Embryonic facial prominence (tissue), 1 donor: ENCODE measurements at regions not wholly inside any gene's neighbourhood (a gene's known extent, or its start where the extent isn't known, plus 50 kb on each side); places are given as distances from the start of the nearest gene placed in this dataset.
"Not testable (repeated sequence)": the region's sequence is repeated elsewhere in the genome, so short reads cannot be mapped to it uniquely, and the experiment has no call there.

ENCODE experiments used
- DNase-seq: peaks from one replicate; pipeline ENCODE4 v3.0.0-alpha.2; 2016; ENCODE audit errors: extremely low spot score

GRCh38 chr1:90296327-90296726 lies 301.4 kb downstream of the ZNF326 start:
- no peak for DNase-seq

GRCh38 chr1:90295534-90295933 lies 300.6 kb downstream of the ZNF326 start:
- no peak for DNase-seq

GRCh38 chr1:90291431-90292216 lies 296.7 kb downstream of the ZNF326 start:
- DNase-seq, result no peak

DNA sequence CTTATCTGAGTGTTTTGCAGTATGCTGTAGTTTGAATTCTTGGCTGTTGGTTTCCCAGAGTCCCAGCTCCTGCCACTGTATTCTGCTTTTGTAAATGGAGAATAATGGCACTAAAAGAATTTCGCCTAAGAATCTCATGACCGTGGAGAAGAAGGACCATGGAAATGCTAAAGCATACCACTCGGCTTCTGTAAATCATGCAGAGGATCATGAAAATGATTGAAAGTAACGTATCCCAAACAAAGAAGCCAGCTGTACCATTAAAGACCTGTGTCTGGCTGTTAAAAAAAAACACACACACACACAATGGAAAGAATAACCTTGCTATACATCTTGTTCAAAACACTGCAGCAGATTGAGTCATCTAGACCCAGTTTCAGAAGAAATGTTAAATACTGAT lies 287.9 kb downstream of the ZNF326 start:
- no peak for DNase-seq

DNA sequence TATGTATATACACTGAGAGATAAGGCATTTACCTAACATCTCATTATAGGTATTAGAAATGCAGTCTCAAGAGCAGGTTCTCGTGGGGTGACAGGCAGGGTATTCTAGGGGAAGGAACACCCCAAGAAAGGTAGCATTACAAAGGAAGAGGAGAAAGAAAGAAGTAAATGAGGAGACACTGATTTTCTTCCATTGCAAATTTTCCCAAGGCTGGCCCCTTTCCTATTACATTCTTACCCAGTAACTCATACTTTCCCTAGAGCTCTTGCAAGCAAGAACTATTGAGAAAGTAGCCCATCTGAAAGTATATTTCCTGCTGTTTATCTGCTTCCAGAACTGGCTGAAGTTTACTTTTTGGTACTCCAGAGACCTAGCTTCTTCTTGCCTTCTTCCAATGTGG lies 287.0 kb downstream of the ZNF326 start:
- DNase-seq, result not testable (repeated sequence)

- DNase-seq, result no peak
These were observed 282.4 kb downstream of the ZNF326 start for GRCh38 chr1:90277270-90277669.

DNA sequence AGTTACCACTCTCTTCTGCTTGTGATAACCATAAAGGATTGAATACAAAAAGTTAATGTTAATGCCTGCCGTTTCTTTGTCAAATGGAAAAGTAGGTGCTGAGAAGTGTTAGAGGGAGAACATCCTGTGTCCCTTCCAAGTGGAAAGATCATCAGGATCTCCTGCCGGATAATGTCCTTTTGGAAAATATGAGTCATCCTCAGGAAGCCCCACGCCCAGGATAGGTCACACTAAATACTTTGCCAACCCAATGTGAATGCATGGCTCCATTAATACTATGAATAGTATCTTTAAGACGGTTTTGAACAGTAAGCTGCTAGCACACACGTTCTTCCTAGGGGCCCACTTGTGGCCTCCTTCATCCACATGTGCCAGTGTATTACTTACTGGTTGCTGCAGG lies 279.5 kb downstream of the ZNF326 start:
- DNase-seq, result no peak

DNA sequence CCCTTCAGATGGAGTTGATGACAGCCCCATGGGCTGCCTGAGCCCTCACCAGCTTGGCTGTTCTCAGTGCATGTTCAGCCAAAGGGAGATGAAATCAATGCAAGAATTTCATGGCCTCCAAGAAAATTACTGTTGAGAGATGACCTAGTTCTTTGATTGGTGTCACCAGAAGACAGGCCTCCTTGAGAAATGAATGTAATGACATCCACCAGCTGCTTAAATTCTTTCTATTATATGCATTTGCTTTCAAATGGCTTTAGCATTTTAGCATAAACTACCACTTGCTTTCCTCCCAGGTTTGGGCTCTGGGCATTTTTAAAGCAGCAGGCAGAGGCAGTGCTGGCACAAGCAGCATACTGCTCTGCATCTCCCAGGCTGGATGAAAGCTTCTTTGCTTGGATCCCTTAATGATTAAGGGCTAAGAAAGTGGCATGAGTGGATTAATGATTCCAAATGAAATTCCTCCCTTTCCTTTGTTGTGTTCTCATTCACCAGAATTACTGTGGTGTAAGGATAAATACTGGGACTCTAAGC lies 278.4 kb downstream of the ZNF326 start:
- no peak for DNase-seq

DNA sequence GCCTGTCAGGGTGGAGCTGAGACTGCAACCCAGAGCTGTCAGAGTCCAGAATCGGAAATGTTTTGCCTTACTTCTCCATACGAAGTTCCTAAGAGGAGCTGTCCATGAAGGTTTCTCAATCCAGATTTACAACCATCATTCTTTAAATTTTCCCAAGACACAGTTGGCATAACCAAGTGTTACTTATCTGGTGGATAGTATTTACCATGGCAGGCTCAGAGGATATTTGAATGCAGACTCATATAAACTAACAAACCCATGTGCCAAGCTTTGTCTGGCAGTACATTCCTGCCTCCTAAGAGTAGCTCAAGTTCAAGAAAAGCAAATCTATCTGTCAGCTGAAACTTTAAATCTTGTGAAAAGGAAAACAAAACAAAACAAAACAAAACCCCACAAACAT lies 267.9 kb downstream of the ZNF326 start:
- DNase-seq, result no peak

DNA sequence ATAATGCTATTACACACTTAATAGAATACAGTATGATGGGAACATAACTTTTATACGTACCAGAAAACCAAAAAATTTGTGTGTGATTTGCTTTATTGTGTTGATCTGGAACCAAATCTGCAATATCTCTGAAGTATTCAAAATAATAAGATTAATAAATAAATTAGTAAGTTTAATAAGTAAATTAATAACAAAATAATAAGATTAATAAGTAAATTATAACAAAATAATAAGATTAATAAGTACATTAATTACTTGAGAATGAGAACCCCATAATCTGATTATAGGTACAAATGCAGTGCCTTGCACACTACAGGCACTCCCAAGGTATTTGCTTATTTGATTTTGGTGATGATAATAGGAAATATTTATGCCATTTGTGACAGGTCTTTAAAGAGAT lies 267.4 kb downstream of the ZNF326 start:
- DNase-seq, result no peak

DNA sequence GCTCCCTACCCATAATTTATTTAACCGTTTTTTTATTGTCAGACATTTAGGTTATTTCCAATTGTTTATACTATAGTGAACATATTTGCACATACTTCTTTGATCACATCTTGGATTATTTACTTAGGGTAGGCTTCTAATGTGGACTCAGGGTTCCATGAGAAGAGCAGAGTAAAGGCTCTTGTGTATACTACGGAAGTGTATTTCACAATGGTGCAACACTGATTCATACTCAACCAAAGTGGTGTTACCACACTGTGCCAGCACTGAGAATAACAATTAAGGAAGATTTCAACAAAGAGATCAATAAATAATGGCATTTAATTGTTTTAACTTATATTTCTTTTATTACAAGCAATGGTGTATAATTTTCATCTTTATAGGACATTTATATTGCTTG lies 251.2 kb downstream of the ZNF326 start:
- DNase-seq, result no peak

GRCh38 chr1:90236493-90236892 lies 241.6 kb downstream of the ZNF326 start:
- DNase-seq, result no peak

DNA sequence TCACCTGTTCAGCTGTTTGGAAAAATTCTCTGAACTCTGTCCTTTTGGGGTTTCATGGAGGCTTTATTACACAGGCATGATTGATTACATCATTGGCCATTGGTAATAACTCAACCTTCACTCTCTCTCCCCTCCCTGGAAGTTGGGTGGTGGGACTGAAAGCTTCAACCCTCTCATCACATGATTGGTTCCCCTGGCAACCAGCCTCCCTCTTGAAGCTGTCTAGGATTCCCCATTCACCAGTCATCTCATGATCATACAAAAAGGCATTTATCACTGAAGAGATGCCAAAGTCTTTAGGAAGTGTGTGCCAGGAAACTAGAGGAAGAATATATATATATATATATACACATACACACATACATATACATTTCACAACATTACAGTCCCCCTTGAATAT lies 228.5 kb downstream of the ZNF326 start:
- no peak for DNase-seq

- DNase-seq, result no peak
These were observed 226.2 kb downstream of the ZNF326 start for GRCh38 chr1:90220941-90221693.

- no peak for DNase-seq
These were observed 225.6 kb downstream of the ZNF326 start for GRCh38 chr1:90220496-90220895.

- DNase-seq, result not testable (repeated sequence)
These were observed 224.4 kb downstream of the ZNF326 start for GRCh38 chr1:90219166-90219871.

DNA sequence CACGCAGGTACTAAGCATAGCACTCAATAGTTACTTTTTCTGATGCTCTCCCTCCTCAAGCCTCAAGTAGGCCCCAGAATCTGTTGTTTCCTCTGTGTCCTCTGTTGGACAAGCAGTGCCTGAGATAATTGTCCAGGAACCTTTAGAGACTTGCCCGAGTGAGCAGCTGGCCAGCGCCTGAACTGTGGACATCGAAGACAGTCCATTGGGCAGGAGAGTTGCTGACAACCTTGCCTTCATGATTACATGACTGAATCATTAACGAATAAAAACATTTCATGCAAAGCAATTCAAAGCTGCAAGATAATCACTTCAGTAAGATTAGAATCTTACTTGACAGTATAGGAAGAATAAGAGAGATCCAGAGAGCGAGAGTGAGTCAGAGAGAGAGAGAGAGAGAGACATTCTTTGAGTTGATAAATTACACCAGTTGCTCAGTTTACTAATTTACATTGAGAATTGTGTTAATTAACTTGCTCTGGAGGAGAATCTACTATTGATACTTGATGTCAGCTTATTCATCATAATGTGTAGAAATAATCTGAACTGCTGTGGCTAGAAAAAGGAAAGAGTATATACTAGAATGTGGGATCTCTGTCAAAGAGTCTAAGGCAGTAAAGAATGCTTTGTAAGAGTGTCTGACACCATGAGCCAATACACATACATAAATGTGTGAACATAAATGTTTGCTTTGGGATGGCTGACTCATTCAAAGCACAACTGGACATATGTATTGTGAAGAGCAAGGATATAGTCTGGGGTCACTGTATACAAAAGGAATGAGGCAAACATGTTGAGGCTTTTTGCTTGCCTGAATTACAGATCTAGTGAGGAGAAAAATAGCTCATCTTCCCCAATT lies 216.0 kb downstream of the ZNF326 start:
- DNase-seq, result no peak

DNA sequence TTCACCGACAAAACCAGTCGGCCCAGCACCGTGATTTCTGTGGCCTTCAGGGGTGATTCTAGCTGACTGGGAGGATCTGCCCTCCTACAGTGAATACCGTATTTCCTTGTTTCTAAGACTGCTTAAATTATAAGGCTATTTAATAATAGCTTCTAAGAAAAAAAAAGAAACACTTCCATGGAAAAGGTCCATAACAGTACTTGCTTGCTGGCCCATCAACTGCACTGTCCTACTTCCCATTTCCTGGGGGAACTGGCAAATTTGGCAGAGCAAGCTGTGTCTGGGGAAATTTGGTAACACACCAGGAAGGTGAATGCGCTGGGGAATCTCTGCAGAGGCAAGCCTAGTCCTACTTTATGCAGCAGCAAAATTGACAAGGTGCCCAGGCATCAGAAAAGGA lies 214.0 kb downstream of the ZNF326 start:
- DNase-seq, result no peak

- DNase-seq, result no peak
These were observed 211.3 kb downstream of the ZNF326 start for GRCh38 chr1:90206260-90206659.

- DNase-seq, result no peak
These were observed 209.9 kb downstream of the ZNF326 start for GRCh38 chr1:90204780-90205179.

- DNase-seq, result no peak
These were observed 209.2 kb downstream of the ZNF326 start for GRCh38 chr1:90204023-90204590.
